Suppressor macrophage (primary cell): ENCODE measurements at regions not wholly inside any gene's neighbourhood (a gene's known extent, or its start where the extent isn't known, plus 50 kb on each side); places are given as distances from the start of the nearest gene placed in this dataset.
"Not testable (repeated sequence)": the region's sequence is repeated elsewhere in the genome, so short reads cannot be mapped to it uniquely, and the experiment has no call there.

Experiments used
- DNase-seq, 4 experiments: peaks; one replicate each; pipeline ENCODE4 v3.0.0-alpha.2; 2020 to 2022

GRCh38 chr6:134386482-134386881 lies 68.6 kb upstream of the SGK1 start:
- not testable (repeated sequence) for DNase-seq

GRCh38 chr6:134381959-134382358 lies 64.0 kb upstream of the SGK1 start:
- no peak for DNase-seq

- DNase-seq = no peak
These were observed 61.7 kb upstream of the SGK1 start for GRCh38 chr6:134379599-134379998.

GRCh38 chr6:134379076-134379475 lies 61.2 kb upstream of the SGK1 start:
- DNase-seq = peak; percentile 49 to 82 (median 60)

- DNase-seq = no peak
These were observed 60.5 kb upstream of the SGK1 start for GRCh38 chr6:134378426-134378825.

GRCh38 chr6:134376785-134377184 lies 58.9 kb upstream of the SGK1 start:
- DNase-seq = no peak

- DNase-seq = peak; percentile 70 to 93 (median 86)
These were observed 57.3 kb upstream of the SGK1 start for GRCh38 chr6:134375220-134375580.

GRCh38 chr6:134374491-134375219 lies 56.7 kb upstream of the SGK1 start:
- peak in 3 of 4 experiments; percentile 41 to 44 (median 43) for DNase-seq

- peak; percentile 35 to 58 (median 48) for DNase-seq
These were observed 56.1 kb upstream of the SGK1 start for GRCh38 chr6:134373993-134374392.

- DNase-seq = peak; percentile 89 to 98 (median 94)
These were observed 55.5 kb upstream of the SGK1 start for GRCh38 chr6:134373282-134373922.

GRCh38 chr6:134372603-134373281 lies 54.8 kb upstream of the SGK1 start:
- peak; percentile 83 to 92 (median 88) for DNase-seq

GRCh38 chr6:134368670-134369069 lies 50.8 kb upstream of the SGK1 start:
- no peak for DNase-seq
